ENCODE measurements at regions not wholly inside any gene's neighbourhood (a gene's known extent, or its start where the extent isn't known, plus 50 kb on each side); places are given as distances from the start of the nearest gene placed in this dataset.
"Not testable (repeated sequence)": the region's sequence is repeated elsewhere in the genome, so short reads cannot be mapped to it uniquely, and the experiment has no call there.

- TF ChIP-seq, protein P1, sequence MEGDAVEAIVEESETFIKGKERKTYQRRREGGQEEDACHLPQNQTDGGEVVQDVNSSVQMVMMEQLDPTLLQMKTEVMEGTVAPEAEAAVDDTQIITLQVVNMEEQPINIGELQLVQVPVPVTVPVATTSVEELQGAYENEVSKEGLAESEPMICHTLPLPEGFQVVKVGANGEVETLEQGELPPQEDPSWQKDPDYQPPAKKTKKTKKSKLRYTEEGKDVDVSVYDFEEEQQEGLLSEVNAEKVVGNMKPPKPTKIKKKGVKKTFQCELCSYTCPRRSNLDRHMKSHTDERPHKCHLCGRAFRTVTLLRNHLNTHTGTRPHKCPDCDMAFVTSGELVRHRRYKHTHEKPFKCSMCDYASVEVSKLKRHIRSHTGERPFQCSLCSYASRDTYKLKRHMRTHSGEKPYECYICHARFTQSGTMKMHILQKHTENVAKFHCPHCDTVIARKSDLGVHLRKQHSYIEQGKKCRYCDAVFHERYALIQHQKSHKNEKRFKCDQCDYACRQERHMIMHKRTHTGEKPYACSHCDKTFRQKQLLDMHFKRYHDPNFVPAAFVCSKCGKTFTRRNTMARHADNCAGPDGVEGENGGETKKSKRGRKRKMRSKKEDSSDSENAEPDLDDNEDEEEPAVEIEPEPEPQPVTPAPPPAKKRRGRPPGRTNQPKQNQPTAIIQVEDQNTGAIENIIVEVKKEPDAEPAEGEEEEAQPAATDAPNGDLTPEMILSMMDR (IDR thresholded peaks at IDR 0.05; ENCODE audit: low read depth, low read length, missing control alignments) = peak; percentile 41
- no peak for DNase-seq (ENCODE audit: extremely low read depth, low read depth)
- H3K4me3 ChIP-seq (replicated peaks; ENCODE audit: low read depth, low read length) = no peak overlapping the region
Observed at GRCh38 chr7:26078437-26079336, 73.3 kb upstream of the NFE2L3 start.

DNA sequence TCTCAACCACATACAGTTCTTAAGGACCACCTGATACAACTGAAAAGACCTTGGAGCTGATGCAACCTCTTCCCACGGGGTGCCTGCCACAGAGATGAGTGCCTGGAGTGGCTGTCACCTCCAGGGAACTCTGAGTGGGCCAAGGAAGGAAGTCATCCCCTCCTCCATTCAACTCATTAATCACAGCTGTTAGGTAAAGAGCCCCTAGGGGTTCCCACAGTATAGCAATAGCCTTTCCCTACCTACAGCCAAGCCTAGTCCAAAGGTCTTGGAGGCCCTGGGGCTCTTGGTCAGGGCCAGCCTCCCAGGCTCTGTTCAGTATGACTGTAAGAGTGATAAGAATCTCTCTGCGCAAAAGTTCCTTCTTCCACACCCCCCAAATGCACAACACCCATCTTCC, 70.4 kb upstream of the NFE2L3 start:
- no peak for DNase-seq (ENCODE audit: extremely low read depth, low read depth)
- no peak overlapping the region for H3K4me3 ChIP-seq (replicated peaks; ENCODE audit: low read depth, low read length)
- TF ChIP-seq, protein P1 (IDR thresholded peaks at IDR 0.05; ENCODE audit: low read depth, low read length, missing control alignments) = no peak

DNA sequence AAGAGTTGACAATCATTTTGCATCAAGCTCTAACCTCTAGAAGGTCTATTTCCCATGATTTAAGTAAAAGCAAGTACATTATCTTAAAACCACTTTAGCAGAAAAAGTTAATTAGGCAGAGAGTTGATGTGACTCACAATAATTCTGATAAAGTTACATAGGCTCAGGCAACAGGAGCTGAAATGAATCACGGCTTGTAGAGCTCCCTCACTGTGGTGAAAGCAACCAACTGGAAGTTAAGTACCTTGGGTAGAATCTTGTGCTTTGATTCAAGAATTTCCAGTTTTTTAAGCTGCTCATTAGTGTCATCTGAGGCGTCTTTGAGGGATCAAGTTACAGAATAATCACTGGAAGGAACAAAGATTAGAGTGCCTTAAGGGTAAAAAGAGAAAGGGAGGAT, 68.9 kb upstream of the NFE2L3 start:
- no peak for DNase-seq (ENCODE audit: extremely low read depth, low read depth)
- TF ChIP-seq, protein P1 (IDR thresholded peaks at IDR 0.05; ENCODE audit: low read depth, low read length, missing control alignments) = no peak
- no peak overlapping the region for H3K4me3 ChIP-seq (replicated peaks; ENCODE audit: low read depth, low read length)

GRCh38 chr7:26084418-26084817, 67.6 kb upstream of the NFE2L3 start:
- no peak overlapping the region for H3K4me3 ChIP-seq (replicated peaks; ENCODE audit: low read depth, low read length)
- TF ChIP-seq, protein P1 (IDR thresholded peaks at IDR 0.05; ENCODE audit: low read depth, low read length, missing control alignments) = no peak
- DNase-seq (ENCODE audit: extremely low read depth, low read depth) = no peak

- no peak for DNase-seq (ENCODE audit: extremely low read depth, low read depth)
- TF ChIP-seq, protein P1 (IDR thresholded peaks at IDR 0.05; ENCODE audit: low read depth, low read length, missing control alignments) = no peak
Observed at GRCh38 chr7:26085771-26086170, 66.2 kb upstream of the NFE2L3 start.

GRCh38 chr7:26087321-26088091, 64.5 kb upstream of the NFE2L3 start:
- no peak overlapping the region for H3K4me3 ChIP-seq (replicated peaks; ENCODE audit: low read depth, low read length)
- TF ChIP-seq, protein P1 (IDR thresholded peaks at IDR 0.05; ENCODE audit: low read depth, low read length, missing control alignments) = no peak
- no peak for DNase-seq (ENCODE audit: extremely low read depth, low read depth)

More at GRCh38 chr7:26085771-26086170, 66.2 kb upstream of the NFE2L3 start:
- H3K4me3 ChIP-seq (replicated peaks; ENCODE audit: low read depth, low read length) = no peak overlapping the region

- not testable (repeated sequence) for DNase-seq (ENCODE audit: extremely low read depth, low read depth); H3K4me3 ChIP-seq (replicated peaks; ENCODE audit: low read depth, low read length)
Observed at GRCh38 chr7:26089469-26089868, 62.5 kb upstream of the NFE2L3 start.
